ENCODE measurements at regions not wholly inside any gene's neighbourhood (a gene's known extent, or its start where the extent isn't known, plus 50 kb on each side); places are given as distances from the start of the nearest gene placed in this dataset.

DNA sequence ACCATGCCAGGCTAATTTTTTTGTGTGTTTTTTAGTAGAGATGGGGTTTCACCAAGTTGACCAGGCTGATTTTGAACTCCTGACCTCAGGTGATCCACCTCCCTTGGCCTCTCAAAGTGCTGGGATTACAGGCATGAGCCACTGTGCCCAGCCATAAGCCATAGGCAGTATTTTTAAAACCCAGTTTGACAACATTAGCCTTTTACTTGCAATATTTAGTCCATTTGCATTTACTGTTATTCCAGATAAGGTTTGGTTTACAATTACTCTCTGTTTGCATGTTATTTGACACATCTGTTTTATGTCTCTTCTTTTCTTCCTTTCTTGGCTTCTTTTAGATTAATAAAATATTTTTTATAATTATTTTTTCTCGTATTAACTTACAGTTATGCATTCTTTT lies 83.6 kb upstream of the EPHB3 start:
- TF ChIP-seq, protein P1, sequence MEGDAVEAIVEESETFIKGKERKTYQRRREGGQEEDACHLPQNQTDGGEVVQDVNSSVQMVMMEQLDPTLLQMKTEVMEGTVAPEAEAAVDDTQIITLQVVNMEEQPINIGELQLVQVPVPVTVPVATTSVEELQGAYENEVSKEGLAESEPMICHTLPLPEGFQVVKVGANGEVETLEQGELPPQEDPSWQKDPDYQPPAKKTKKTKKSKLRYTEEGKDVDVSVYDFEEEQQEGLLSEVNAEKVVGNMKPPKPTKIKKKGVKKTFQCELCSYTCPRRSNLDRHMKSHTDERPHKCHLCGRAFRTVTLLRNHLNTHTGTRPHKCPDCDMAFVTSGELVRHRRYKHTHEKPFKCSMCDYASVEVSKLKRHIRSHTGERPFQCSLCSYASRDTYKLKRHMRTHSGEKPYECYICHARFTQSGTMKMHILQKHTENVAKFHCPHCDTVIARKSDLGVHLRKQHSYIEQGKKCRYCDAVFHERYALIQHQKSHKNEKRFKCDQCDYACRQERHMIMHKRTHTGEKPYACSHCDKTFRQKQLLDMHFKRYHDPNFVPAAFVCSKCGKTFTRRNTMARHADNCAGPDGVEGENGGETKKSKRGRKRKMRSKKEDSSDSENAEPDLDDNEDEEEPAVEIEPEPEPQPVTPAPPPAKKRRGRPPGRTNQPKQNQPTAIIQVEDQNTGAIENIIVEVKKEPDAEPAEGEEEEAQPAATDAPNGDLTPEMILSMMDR (IDR thresholded peaks at IDR 0.05) = no peak
- no peak for TF ChIP-seq ZFX (IDR thresholded peaks at IDR 0.05; ENCODE audit: borderline replicate concordance)
- H3K27ac ChIP-seq = no peak overlapping the region

DNA sequence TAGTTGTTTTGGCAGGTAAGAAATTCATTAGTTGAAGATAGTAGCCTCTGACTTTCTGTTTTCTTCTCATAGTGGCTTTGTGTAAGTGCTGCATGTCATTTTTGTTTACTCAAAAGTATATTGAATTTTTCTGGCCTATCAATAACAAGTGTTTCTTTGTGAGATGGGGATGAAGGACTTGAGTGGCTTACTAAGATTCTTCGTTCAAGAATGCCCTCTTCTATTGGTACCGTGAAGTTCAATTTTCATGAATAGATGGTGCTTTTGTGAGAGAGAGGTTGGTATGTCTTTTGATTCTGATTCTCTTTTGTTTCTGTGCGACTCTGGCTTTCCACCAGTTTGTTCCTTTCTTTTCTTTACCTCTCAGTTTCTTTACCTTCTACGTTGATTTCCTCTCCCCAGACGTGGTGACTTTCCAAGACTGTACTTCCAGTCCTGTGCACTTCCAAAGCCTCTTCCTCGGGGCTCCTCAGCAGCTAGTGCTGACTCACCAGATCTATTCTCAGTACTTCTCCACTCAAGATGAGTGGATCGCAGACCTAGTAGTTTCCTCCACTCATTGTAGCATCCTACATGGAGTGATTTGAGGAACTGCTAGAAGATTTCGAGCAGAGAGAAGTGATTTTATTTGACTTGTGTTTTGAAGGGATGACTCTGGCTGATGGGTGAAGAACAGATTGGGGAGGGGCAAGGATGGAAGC lies 82.0 kb upstream of the EPHB3 start:
- TF ChIP-seq, protein P1 (IDR thresholded peaks at IDR 0.05) = no peak
- no peak for TF ChIP-seq ZFX (IDR thresholded peaks at IDR 0.05; ENCODE audit: borderline replicate concordance)
- H3K27ac ChIP-seq = no peak overlapping the region

DNA sequence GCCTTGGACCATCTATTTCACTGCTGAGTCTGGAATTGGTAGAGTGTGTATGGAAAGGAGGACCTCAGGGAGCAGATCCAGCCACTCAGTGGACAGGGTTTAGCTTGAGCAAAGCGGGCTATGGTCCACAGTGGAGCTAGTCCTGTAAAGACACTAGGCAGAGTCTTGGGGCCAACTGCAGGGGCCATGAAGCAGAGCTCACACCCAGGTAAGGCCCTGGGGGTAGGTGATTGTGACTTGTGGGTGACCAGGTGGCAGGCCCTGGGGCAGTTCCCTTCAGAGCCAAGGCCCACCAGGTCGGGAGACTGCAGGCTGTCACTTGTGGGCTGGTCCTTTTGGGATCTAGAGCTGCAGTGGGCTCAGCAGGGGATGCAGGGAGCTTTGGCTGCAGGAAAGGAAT lies 80.8 kb upstream of the EPHB3 start:
- H3K27ac ChIP-seq = no peak overlapping the region
- no peak for TF ChIP-seq ZFX (IDR thresholded peaks at IDR 0.05; ENCODE audit: borderline replicate concordance)

GRCh38 chr3:184481984-184482671 lies 79.5 kb upstream of the EPHB3 start:
- H3K27ac ChIP-seq = no peak overlapping the region

GRCh38 chr3:184485241-184485640 lies 76.3 kb upstream of the EPHB3 start:
- no peak overlapping the region for H3K27ac ChIP-seq
- TF ChIP-seq, protein P1 (IDR thresholded peaks at IDR 0.05) = no peak
- no peak for TF ChIP-seq ZFX (IDR thresholded peaks at IDR 0.05; ENCODE audit: borderline replicate concordance)

More at GRCh38 chr3:184481984-184482671, 79.5 kb upstream of the EPHB3 start:
- no peak for TF ChIP-seq ZFX (IDR thresholded peaks at IDR 0.05; ENCODE audit: borderline replicate concordance)
- TF ChIP-seq, protein P1 (IDR thresholded peaks at IDR 0.05) = no peak

GRCh38 chr3:184485906-184486305 lies 75.7 kb upstream of the EPHB3 start:
- H3K27ac ChIP-seq = no peak overlapping the region
- TF ChIP-seq, protein P1 (IDR thresholded peaks at IDR 0.05) = no peak
- TF ChIP-seq ZFX (IDR thresholded peaks at IDR 0.05; ENCODE audit: borderline replicate concordance) = no peak

GRCh38 chr3:184486614-184487013 lies 75.0 kb upstream of the EPHB3 start:
- no peak overlapping the region for H3K27ac ChIP-seq
- no peak for TF ChIP-seq ZFX (IDR thresholded peaks at IDR 0.05; ENCODE audit: borderline replicate concordance)
- TF ChIP-seq, protein P1 (IDR thresholded peaks at IDR 0.05) = no peak

Data from 22Rv1 (cell line).